Stimulated activated CD4-positive, alpha-beta T cell treated with anti-CD3 and anti-CD28 coated beads, TNF-alpha, amount 100 ng/mL, for 48 hours (primary cell): ENCODE measurements at regions not wholly inside any gene's neighbourhood (a gene's known extent, or its start where the extent isn't known, plus 50 kb on each side); places are given as distances from the start of the nearest gene placed in this dataset.
"Not testable (repeated sequence)": the region's sequence is repeated elsewhere in the genome, so short reads cannot be mapped to it uniquely, and the experiment has no call there.

ENCODE experiments used
- DNase-seq, 3 donors: peaks; one replicate each; pipeline ENCODE4 v3.0.0-alpha.2; 2020; ENCODE audit warnings: low read depth in 3 of 3

DNA sequence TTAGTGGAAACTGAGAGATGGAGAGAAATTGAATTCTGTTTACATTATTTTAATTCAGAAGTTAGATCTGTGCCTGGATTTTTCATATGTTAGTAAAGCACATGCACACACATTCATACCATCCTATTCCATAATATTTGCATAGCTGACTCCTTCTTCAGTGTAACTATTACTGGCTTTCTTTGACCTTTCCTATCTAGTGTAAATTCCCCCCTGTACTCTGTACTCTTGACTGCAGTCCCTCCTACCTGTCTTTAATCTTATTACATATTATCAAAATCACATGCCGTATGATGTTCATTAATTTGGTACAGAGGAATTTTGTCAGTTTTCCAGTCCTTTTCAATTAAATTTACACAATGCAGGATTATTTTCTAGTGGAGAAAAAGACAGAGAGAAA lies 417.0 kb upstream of the SOX5 start:
- no peak for DNase-seq

DNA sequence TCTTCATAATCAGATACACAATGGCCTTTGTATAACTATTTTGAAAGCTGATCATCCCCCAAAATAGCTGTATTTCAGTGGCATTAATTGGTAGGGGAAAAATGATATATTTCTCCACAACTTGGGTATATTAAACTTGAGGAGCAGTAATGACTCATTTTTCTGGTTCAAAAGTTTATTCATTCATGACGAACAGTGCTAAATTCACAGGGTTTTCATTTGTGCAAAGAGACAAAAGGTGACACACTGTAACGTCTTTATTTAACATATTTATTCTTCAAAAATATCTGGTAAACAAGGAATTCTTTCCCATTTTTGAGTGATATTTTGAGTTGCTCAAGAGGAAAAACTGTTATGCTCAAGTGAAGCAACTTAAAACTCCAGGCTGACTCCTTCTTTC lies 415.5 kb upstream of the SOX5 start:
- DNase-seq, result no peak

- no peak for DNase-seq
These were observed 413.8 kb upstream of the SOX5 start for GRCh38 chr12:24363177-24363754.

GRCh38 chr12:24361877-24362580 lies 412.6 kb upstream of the SOX5 start:
- DNase-seq, result no peak

DNA sequence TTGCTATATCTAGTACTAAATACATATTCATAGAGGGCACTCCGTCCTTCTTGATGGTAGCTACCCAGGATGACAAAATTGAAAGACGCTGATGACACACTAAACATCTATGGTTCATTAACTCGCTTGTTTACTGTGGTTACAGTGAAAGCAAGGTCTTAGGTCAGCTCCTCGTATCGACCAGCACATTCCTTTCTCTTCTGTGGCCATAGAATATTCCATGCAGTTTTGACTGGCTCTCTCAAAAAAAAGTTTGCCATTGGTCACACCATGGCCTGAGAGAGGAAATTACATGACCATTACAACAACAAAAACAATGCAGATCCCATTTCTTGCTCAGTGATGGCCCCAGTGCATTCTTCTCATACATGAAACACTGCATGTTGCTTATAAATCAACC lies 411.4 kb upstream of the SOX5 start:
- no peak for DNase-seq

DNA sequence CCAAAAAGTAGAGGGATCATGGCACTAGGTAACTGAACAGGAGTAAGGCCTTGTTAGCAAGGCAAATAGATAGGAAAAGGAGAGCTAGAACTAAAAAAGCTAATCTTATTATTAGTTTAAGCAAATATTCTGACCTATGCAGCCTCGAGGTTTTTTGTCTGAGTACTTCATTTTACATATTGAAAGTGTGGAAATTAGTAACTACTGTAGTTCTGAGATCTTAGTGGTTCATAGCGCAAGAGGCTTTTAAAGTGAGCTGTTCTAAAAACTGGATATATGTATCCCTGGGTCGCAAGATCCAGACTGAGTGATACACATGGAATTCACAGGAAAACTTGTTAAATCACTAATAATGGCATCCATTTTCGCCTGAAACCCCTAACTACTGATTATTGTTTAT lies 411.0 kb upstream of the SOX5 start:
- DNase-seq, result no peak

- no peak for DNase-seq
These were observed 410.6 kb upstream of the SOX5 start for GRCh38 chr12:24360057-24360456.

DNA sequence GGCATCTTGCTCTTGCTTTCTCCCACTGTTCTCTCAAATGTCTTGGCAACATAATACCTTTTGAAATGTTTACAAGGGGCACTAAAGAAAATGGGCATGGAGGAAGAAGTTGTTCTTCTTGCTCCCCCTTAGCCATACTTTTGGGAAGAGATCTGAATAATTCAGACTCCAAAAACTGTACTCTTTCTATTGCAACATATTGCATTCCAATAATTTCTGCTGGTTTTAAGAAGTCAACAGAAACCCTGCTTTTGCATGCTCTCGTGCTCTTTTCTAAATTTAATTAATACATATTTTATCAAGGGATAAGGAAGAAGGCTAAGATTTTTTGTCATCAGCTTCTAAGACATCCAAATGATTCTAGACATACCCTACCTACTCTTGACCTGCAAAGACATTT lies 409.9 kb upstream of the SOX5 start:
- no peak for DNase-seq

GRCh38 chr12:24356240-24356804 lies 406.9 kb upstream of the SOX5 start:
- DNase-seq, result no peak

- DNase-seq, result no peak
These were observed 402.9 kb upstream of the SOX5 start for GRCh38 chr12:24352363-24352762.

GRCh38 chr12:24349051-24349799 lies 399.8 kb upstream of the SOX5 start:
- DNase-seq, result no peak

DNA sequence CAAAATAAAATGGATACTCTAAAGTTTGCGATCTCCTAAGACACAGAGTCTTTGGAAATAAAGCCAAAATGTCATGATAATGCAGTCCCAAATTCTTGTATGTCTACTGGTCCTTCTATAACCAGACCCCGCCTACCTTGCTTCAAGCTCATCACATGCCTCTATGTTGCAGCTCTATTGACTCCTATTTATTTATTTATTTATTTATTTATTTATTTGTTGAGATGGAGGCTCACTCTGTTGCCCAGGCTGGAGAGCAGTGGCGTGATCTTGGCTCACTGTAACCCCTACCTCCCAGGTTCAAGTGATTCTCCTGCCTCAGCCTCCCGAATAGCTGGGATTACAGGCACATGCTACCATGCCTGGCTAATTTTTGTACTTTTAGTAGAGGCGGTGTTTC lies 398.7 kb upstream of the SOX5 start:
- DNase-seq, result not testable (repeated sequence)

DNA sequence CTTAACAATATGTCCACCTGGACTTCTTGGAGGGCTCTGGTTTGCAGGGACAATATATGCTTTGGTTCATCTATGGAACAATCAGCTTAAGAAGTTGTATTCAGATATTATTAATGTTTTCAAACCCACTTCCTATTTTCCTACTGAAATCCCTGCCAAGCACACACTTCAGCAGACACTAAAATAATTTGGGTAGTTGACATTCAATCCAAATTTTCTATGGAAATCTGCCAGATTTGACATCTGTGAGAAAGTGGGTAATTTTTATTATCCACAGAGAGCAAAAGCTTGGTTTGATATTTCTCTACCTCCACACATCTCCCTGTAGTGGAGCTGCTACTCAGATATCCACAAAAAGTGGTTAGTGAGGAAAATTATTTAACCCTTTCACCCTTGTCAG lies 378.8 kb upstream of the SOX5 start:
- DNase-seq, result no peak

DNA sequence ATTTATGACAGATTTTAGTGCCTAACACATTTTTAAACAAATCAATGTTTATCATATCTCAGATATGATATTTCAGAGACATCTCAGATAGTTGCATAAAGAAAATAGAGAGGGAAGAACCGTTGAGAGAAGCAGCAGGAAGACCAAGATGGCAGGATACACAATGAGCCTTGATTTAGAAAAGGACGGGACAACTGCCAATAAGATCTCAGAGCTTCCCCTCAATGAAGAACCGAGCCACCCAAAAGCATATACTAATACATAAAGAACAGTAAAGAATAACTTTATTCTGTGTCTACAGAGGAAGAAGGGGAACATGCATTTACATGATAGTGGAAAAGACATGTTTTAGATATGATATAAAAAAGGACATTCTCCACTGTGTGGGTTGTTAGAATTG lies 375.9 kb upstream of the SOX5 start:
- no peak for DNase-seq

- no peak for DNase-seq
These were observed 358.4 kb upstream of the SOX5 start for GRCh38 chr12:24307716-24308335.

GRCh38 chr12:24307153-24307552 lies 357.7 kb upstream of the SOX5 start:
- DNase-seq, result no peak

DNA sequence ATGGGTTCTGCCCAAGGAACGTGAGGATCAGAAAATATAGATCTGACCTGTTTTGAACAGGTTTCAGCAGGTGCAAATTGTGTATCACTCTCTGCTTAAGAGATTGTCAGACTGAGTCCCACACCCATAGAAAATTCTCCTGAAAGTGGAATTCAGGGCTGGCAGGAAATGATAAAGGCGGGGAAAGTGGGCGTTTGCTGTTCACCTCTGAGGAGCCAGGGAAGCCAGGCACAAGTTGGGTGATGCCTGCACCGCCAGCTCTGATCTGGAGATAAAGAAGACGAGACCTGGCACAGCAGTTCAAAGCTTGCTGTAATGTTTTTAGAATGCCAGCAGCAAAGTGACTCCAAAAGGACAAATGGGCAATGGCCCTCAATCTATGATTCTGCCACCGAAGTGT lies 356.5 kb upstream of the SOX5 start:
- no peak for DNase-seq

DNA sequence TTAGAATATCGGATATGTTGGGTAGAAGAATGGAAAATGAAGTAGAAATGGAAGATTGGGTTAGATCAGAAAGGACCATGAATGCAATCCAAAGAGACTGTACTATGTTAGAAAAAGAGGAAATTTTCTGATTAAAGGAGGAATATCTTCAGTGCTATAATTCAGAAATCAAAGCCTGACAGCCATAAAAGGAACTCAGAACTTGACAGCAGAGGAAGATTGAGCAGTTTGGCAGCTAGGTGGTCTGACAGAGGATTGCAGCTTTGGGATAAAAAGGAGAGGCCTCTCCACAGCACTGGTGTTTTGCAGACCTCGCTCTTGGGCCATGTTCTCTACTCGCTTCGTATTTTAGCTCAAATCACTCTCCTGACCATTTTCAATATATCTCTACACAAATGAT lies 354.8 kb upstream of the SOX5 start:
- DNase-seq, result no peak

DNA sequence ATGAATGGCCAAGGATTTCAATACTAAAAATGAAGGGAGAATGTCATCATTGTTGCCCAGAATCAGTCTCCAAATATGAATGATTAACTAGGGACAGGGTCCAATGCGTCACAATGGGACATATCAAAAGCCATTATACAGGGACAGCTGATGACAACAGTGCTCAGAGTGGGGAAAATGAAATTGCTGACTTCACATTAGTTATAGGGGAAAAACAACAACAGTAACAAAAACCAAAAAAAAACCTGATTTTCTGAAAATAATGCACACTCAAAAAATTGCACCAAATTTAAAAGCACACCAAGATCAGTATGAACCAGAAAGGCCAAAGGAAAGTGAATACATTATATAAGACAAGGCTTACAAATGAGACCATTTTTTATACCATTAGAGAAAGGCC lies 353.2 kb upstream of the SOX5 start:
- DNase-seq, result no peak

DNA sequence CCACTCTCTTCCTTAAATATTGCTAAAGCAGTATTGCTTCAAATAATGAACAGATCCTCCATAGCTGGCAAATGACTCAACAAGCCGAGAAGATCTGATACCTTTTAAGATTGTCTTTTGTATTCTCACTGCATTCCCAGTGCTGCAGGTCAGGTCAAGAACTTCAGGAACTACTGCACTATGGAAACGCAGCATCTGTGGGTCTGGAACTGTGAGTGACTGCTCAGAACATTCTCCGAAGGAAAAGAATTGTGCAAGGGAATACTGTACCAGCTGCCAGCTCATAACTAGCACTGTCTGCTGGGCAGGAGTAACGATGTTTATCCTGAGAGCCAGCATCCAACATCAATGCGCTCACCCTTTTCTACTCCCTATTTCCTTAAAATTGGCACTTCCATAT lies 348.0 kb upstream of the SOX5 start:
- DNase-seq, result no peak

DNA sequence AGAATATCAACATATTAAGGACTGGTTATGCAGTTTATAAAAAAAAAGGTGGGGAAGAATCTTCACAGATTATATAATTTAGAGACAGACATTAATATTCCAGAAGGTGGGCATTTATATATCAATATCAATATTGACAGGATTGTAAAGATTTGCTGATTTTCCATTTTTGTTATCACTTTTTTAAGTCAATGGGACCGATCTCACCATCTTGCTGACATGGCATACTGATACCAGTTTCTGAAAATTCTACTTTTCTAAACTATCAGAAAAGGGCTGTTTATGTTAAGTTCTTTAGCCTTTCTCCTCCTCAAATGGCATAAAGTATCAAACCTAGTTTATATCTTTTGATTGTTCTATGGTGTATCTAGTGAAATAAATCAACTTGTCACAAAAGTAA lies 344.1 kb upstream of the SOX5 start:
- DNase-seq, result no peak

DNA sequence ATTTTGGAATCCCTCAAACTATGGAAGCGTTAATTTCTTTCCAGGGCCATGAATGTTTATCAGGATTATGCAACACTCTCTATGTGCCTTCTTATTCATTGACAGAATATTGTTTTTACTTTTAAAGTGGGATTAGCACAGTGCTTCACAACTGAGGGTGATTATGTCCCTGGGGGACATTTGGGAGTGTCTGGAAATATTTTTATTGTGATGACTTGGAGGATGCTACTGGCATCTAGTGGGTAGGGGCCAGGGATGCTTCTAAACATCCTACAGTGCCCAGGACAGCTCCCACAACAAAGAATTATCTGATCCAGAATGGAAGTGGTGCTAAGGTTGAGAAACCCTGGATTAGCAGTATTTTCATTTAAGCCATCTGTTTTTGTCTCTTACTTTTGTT lies 338.5 kb upstream of the SOX5 start:
- no peak for DNase-seq

DNA sequence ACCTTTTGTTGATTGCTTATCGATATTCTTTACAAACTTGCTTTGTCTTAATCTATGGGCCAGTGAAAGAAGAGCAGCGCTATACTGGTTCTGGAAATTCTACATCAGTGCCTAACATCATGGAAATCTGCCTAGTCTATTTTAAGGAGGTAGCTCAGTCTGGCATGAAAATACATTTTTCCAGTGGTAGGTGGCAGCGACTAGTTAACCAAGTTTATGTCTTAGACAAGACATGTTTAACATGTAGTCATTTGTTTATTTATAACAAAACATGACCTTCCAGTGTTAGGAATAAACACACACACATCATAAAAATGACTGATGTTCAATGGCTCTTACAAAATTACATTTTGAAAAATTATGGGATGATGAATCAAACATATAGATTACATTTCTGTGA lies 336.0 kb upstream of the SOX5 start:
- no peak for DNase-seq
